ENCODE measurements at regions not wholly inside any gene's neighbourhood (a gene's known extent, or its start where the extent isn't known, plus 50 kb on each side); places are given as distances from the start of the nearest gene placed in this dataset.

GRCh38 chr3:158991146-158991705 is 189.4 kb downstream of the MFSD1 start:
- TF ChIP-seq CTCF (IDR thresholded peaks at IDR 0.05) (no peak), POLR2A (IDR thresholded peaks at IDR 0.05) (no peak)
